Liver (tissue), 2 donors: ENCODE measurements at regions not wholly inside any gene's neighbourhood (a gene's known extent, or its start where the extent isn't known, plus 50 kb on each side); places are given as distances from the start of the nearest gene placed in this dataset.
"Not testable (repeated sequence)": the region's sequence is repeated elsewhere in the genome, so short reads cannot be mapped to it uniquely, and the experiment has no call there.

Experiments used
- CTCF ChIP-seq: fragments of 150-350 bp; IDR thresholded peaks from 2 replicates; pipeline ENCODE4 v1.5.1; 2017; ENCODE audit warnings: improper control_type of control experiment, low read depth, low read length; ENCODE audit not compliant: missing input control
- FOXA1 ChIP-seq: IDR thresholded peaks from 2 replicates; pipeline ENCODE4 v1.6.1; 2016; ENCODE audit warnings: antibody characterized with exemption
- YY1 ChIP-seq: IDR thresholded peaks from 2 replicates; pipeline ENCODE4 v1.6.1; 2016; ENCODE audit warnings: antibody characterized with exemption, mild to moderate bottlenecking
- donor health status: healthy.

GRCh38 chr16:29158031-29158784 lies 173.4 kb downstream of the LAT start:
- not testable (repeated sequence) for TF ChIP-seq CTCF, FOXA1, YY1
